Lung (tissue), 10 donors: ENCODE measurements at regions not wholly inside any gene's neighbourhood (a gene's known extent, or its start where the extent isn't known, plus 50 kb on each side); places are given as distances from the start of the nearest gene placed in this dataset. TPM values are rescaled to one million over a fixed set of nuclear protein-coding genes. Genes with fewer than 3 reads are reported as not detected.
"Not testable (repeated sequence)": the region's sequence is repeated elsewhere in the genome, so short reads cannot be mapped to it uniquely, and the experiment has no call there.

Experiments used
- ATAC-seq: fragments of 200-7000 bp; cut with Tn5 transposase; one replicate; pipeline ENCODE4 v1.9.1; 2020; ENCODE audit warnings: moderate number of reproducible peaks; ENCODE audit not compliant: insufficient read depth, low FRiP score
- DNase-seq, 3 donors: peaks; one replicate each; pipeline ENCODE4 v3.0.0-alpha.2; 2013 to 2017
- H3K27ac ChIP-seq, 2 donors: one replicate each; pipeline ENCODE4 v1.5.1; 2013; ENCODE audit warnings: mild to moderate bottlenecking in 2 of 2, moderate library complexity in 2 of 2, control low read depth in 1 of 2, inconsistent platforms in 1 of 2, low read depth in 1 of 2, low read length in 1 of 2
- H3K27me3 ChIP-seq, 3 donors: one replicate each; pipeline ENCODE4 v1.5.1; 2013; ENCODE audit warnings: low read length in 2 of 3; ENCODE audit not compliant: control insufficient read depth in 3 of 3, insufficient read depth in 3 of 3
- H3K36me3 ChIP-seq, 4 donors: one replicate each; pipeline ENCODE4 v1.5.1; 2013; ENCODE audit warnings: low read length in 4 of 4, mild to moderate bottlenecking in 1 of 4, moderate library complexity in 1 of 4; ENCODE audit not compliant: control insufficient read depth in 4 of 4, insufficient read depth in 4 of 4
- H3K4me1 ChIP-seq, 5 donors: one replicate each; pipeline ENCODE4 v1.5.1; 2013; ENCODE audit warnings: low read length in 5 of 5, mild to moderate bottlenecking in 2 of 5, moderate library complexity in 1 of 5; ENCODE audit not compliant: control insufficient read depth in 5 of 5, insufficient read depth in 5 of 5
- H3K4me3 ChIP-seq: one replicate; pipeline ENCODE4 v1.5.1; 2013; ENCODE audit warnings: mild to moderate bottlenecking, control low read depth, moderate library complexity
- H3K9ac ChIP-seq, 2 donors: one replicate each; pipeline ENCODE4 v1.5.1; 2013; ENCODE audit warnings: low read length in 2 of 2, control low read depth in 1 of 2; ENCODE audit not compliant: insufficient read depth in 1 of 2
- H3K9me3 ChIP-seq, 4 donors: one replicate each; pipeline ENCODE4 v1.5.1; 2013; ENCODE audit warnings: low read length in 3 of 4, mild to moderate bottlenecking in 1 of 4, moderate library complexity in 1 of 4; ENCODE audit not compliant: control insufficient read depth in 4 of 4, insufficient read depth in 3 of 4
- WGBS, 2 donors: extraction: QIAGEN DNeasy Blood & Tissue Kit; methylation state at CpG; one replicate each; pipeline ENCODE4 v1.1.7; 2013; 5-methylcytosine and 5-hydroxymethylcytosine counted together
- small RNA-seq: library from RNA; depleted of rRNA; stranded (forward); fragments of <200 nt; gene quantifications from one replicate; pipeline ENCODE3, GENCODE V24; 2014; ENCODE audit warnings: low replicate concordance
- donor health status: Bipolar disorder and iron deficiency.
- donor health status: healthy.
- donor health status: DM: yes; HTN: yes; CAD: no.

- not testable (repeated sequence) for H3K4me1 ChIP-seq
Observed at GRCh38 chr16:70062947-70063346, 51.2 kb upstream of the PDPR start.

More at GRCh38 chr16:70062947-70063346, 51.2 kb upstream of the PDPR start:
- ATAC-seq, H3K27me3 ChIP-seq, H3K4me3 ChIP-seq, H3K9me3 ChIP-seq, H3K36me3 ChIP-seq, DNase-seq, H3K9ac ChIP-seq, H3K27ac ChIP-seq: not testable (repeated sequence)
- 65 to 79% methylated on average over 3 of the region's 3 CpGs for WGBS, 2 donors

Small RNA genes in the stretch of these regions (small RNA-seq; reads per million reads assigned to genes)
- gene MIR1972-2: not detected
